ENCODE measurements at regions not wholly inside any gene's neighbourhood (a gene's known extent, or its start where the extent isn't known, plus 50 kb on each side); places are given as distances from the start of the nearest gene placed in this dataset.

DNA sequence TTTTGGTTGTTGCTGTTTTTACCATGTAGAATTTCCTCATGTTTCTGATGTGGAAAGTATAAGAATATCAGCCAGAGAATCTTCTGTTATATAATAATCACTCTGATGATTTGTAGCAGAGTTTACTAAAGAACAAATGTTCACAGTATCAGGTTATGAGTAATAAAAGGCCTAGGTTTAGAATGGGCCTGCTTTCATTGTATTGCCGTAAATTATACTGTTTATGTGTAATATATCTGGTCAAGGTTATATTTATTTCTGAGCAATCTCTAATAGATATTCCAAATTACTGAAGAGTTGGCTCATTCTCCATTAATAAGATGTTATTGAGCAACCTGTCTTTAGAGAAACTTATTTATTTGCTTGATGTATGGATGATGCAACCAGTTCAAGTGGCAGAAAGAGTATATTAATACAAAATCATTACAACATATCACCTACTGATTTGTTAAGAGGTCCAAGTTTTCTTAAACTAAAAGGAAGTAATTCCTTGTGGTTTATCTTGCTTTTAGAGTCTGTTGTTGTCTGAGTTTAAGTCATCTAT, 649.4 kb upstream of the CXADR start:
- Histone ChIP-seq H3K27ac (ENCODE audit: low read depth, low read length) (no peak overlapping the region), H3K79me1 (ENCODE audit: low read length) (no peaks in the 10 kb centered on the region), H3K9me3 (ENCODE audit: insufficient read depth, low read depth, low read length) (no peaks in the 10 kb centered on the region), H4K8ac (ENCODE audit: low read depth, low read length) (no peak overlapping the region), H2AK5ac (ENCODE audit: low read length) (no peak overlapping the region), H3K23ac (ENCODE audit: low read length) (no peak overlapping the region), H3K27me3 (ENCODE audit: insufficient read depth, low read length) (no peaks in the 10 kb centered on the region), H3K79me2 (ENCODE audit: control insufficient read depth, insufficient read depth, low read length, poor library complexity) (no peaks in the 10 kb centered on the region), H2BK120ac (ENCODE audit: insufficient read depth, low read length, poor library complexity) (no peak overlapping the region), H4K12ac (ENCODE audit: low read depth, low read length) (no peak overlapping the region), H3K4ac (ENCODE audit: low read depth, low read length) (no peak overlapping the region), H3K4me1 (ENCODE audit: control insufficient read depth in 1 of 2, insufficient read depth in 2 of 2, low read length in 2 of 2) (no peaks in the 10 kb centered on the region), H3K4me3 (ENCODE audit: low read depth, low read length) (no peak overlapping the region), H3K9ac (ENCODE audit: low read length) (no peak overlapping the region), H3K4me2 (ENCODE audit: low read length) (no peak overlapping the region), H4K91ac (ENCODE audit: low read depth, low read length) (no peak overlapping the region), H3K36me3 (ENCODE audit: control insufficient read depth in 1 of 2, insufficient read depth in 2 of 2, low read length in 2 of 2) (no peaks in the 10 kb centered on the region), H2BK5ac (ENCODE audit: low read depth, low read length, poor library complexity) (no peak overlapping the region), H2BK12ac (ENCODE audit: low read length) (no peak overlapping the region), H3K18ac (ENCODE audit: low read length) (no peak overlapping the region), H2AFZ (ENCODE audit: insufficient read depth, low read length, poor library complexity) (no peak overlapping the region), H3K14ac (ENCODE audit: low read length) (no peak overlapping the region)
- DNase-seq: no peak
- WGBS (ENCODE audit: extremely low coverage, insufficient coverage, insufficient read length): no CpG with 5 or more reads among the region's 1 CpG

DNA sequence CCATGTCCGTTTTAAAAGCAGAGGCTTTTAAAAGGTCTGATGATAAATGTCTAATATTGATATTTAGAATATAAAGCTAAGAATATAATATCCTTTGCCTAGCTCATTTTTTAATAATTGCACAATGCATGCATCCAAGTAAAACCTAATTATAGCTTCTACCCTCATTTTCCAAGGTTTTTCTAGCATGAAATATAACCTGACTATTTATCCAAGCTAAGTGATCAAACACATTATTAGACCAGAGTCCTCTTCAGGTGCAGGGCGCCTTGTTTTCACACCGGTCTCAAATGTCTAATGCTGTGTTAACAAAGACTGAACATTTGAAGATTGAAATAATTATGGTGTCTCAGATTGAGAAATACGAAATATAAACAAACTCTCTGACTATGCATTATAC, 648.9 kb upstream of the CXADR start:
- H3K14ac ChIP-seq (ENCODE audit: low read length): no peak overlapping the region
- DNase-seq: no peak
- no peak overlapping the region for H4K8ac ChIP-seq (ENCODE audit: low read depth, low read length)
- no peaks in the 10 kb centered on the region for H3K79me2 ChIP-seq (ENCODE audit: control insufficient read depth, insufficient read depth, low read length, poor library complexity)
- no peak overlapping the region for H2AK5ac ChIP-seq (ENCODE audit: low read length)
- no peak overlapping the region for H4K91ac ChIP-seq (ENCODE audit: low read depth, low read length)
- H3K27ac ChIP-seq (ENCODE audit: low read depth, low read length): no peak overlapping the region
- H2AFZ ChIP-seq (ENCODE audit: insufficient read depth, low read length, poor library complexity): no peak overlapping the region
- H3K18ac ChIP-seq (ENCODE audit: low read length): no peak overlapping the region
- no peak overlapping the region for H3K4me2 ChIP-seq (ENCODE audit: low read length)
- no peak overlapping the region for H2BK12ac ChIP-seq (ENCODE audit: low read length)
- H2BK5ac ChIP-seq (ENCODE audit: low read depth, low read length, poor library complexity): no peak overlapping the region
- H3K23ac ChIP-seq (ENCODE audit: low read length): no peak overlapping the region
- H3K9me3 ChIP-seq (ENCODE audit: insufficient read depth, low read depth, low read length): no peaks in the 10 kb centered on the region
- no peaks in the 10 kb centered on the region for H3K79me1 ChIP-seq (ENCODE audit: low read length)
- H3K27me3 ChIP-seq (ENCODE audit: insufficient read depth, low read length): no peaks in the 10 kb centered on the region
- H4K12ac ChIP-seq (ENCODE audit: low read depth, low read length): no peak overlapping the region
- H2BK120ac ChIP-seq (ENCODE audit: insufficient read depth, low read length, poor library complexity): no peak overlapping the region
- H3K36me3 ChIP-seq (ENCODE audit: control insufficient read depth in 1 of 2, insufficient read depth in 2 of 2, low read length in 2 of 2): no peaks in the 10 kb centered on the region
- H3K4me1 ChIP-seq (ENCODE audit: control insufficient read depth in 1 of 2, insufficient read depth in 2 of 2, low read length in 2 of 2): no peaks in the 10 kb centered on the region
- WGBS (ENCODE audit: extremely low coverage, insufficient coverage, insufficient read length): no CpG with 5 or more reads among the region's 4 CpGs
- H3K4ac ChIP-seq (ENCODE audit: low read depth, low read length): no peak overlapping the region
- H3K9ac ChIP-seq (ENCODE audit: low read length): no peak overlapping the region
- no peak overlapping the region for H3K4me3 ChIP-seq (ENCODE audit: low read depth, low read length)

DNA sequence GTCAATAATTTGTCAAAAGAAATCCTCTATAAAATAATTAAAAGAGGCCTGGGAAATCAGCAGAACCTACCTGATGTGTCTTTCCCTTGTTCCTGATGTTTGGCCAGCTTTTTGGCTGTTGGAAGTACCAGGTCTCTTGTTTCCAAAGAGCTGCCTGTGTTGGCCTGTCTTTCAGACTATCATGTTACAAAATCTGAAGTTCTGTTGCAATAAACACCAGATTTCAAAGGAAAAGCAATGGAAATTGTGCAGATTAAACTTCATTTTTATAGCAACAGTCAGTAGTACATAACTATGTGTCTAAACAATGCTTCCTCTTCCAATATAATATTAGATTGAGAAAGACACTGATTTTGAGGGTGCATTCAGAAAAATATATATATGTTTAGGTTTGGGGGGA, 647.2 kb upstream of the CXADR start:
- H3K9me3 ChIP-seq (ENCODE audit: insufficient read depth, low read depth, low read length): no peaks in the 10 kb centered on the region
- no peak overlapping the region for H3K23ac ChIP-seq (ENCODE audit: low read length)
- no peak overlapping the region for H3K4ac ChIP-seq (ENCODE audit: low read depth, low read length)
- no peak overlapping the region for H2BK120ac ChIP-seq (ENCODE audit: insufficient read depth, low read length, poor library complexity)
- H3K14ac ChIP-seq (ENCODE audit: low read length): no peak overlapping the region
- H3K79me2 ChIP-seq (ENCODE audit: control insufficient read depth, insufficient read depth, low read length, poor library complexity): no peaks in the 10 kb centered on the region
- H3K18ac ChIP-seq (ENCODE audit: low read length): no peak overlapping the region
- no peak overlapping the region for H4K12ac ChIP-seq (ENCODE audit: low read depth, low read length)
- H3K9ac ChIP-seq (ENCODE audit: low read length): no peak overlapping the region
- H4K91ac ChIP-seq (ENCODE audit: low read depth, low read length): no peak overlapping the region
- H2BK5ac ChIP-seq (ENCODE audit: low read depth, low read length, poor library complexity): no peak overlapping the region
- H3K4me3 ChIP-seq (ENCODE audit: low read depth, low read length): no peak overlapping the region
- no peak overlapping the region for H2AK5ac ChIP-seq (ENCODE audit: low read length)
- no peak overlapping the region for H4K8ac ChIP-seq (ENCODE audit: low read depth, low read length)
- no peaks in the 10 kb centered on the region for H3K79me1 ChIP-seq (ENCODE audit: low read length)
- no peak overlapping the region for H2AFZ ChIP-seq (ENCODE audit: insufficient read depth, low read length, poor library complexity)
- no peaks in the 10 kb centered on the region for H3K36me3 ChIP-seq (ENCODE audit: control insufficient read depth in 1 of 2, insufficient read depth in 2 of 2, low read length in 2 of 2)
- no peaks in the 10 kb centered on the region for H3K4me1 ChIP-seq (ENCODE audit: control insufficient read depth in 1 of 2, insufficient read depth in 2 of 2, low read length in 2 of 2)
- no peaks in the 10 kb centered on the region for H3K27me3 ChIP-seq (ENCODE audit: insufficient read depth, low read length)
- no peak for DNase-seq
- H2BK12ac ChIP-seq (ENCODE audit: low read length): no peak overlapping the region
- no peak overlapping the region for H3K27ac ChIP-seq (ENCODE audit: low read depth, low read length)
- H3K4me2 ChIP-seq (ENCODE audit: low read length): no peak overlapping the region

DNA sequence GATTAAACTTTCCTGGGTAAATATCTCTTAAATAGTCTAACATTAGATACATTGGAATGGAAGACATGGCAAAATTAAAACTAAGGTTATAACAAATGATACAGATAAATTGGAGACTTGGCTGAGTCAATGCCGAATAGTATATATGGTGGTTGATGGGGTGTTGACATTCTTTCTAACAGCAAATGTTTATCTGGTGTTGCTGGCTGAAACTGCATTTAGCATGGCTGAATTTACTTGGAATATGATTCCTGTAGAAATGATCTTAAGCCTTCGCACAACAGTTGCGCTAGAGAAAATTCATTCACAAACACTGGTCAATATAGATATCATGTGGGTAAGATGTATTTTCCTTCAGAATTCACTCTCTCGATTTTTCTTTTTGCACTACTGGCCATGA, 646.0 kb upstream of the CXADR start:
- no peak overlapping the region for H3K9ac ChIP-seq (ENCODE audit: low read length)
- H3K23ac ChIP-seq (ENCODE audit: low read length): no peak overlapping the region
- no peak for DNase-seq
- H3K27ac ChIP-seq (ENCODE audit: low read depth, low read length): no peak overlapping the region
- H3K18ac ChIP-seq (ENCODE audit: low read length): no peak overlapping the region
- H2BK5ac ChIP-seq (ENCODE audit: low read depth, low read length, poor library complexity): no peak overlapping the region
- no peak overlapping the region for H3K4me3 ChIP-seq (ENCODE audit: low read depth, low read length)
- no CpG with 5 or more reads among the region's 4 CpGs for WGBS (ENCODE audit: extremely low coverage, insufficient coverage, insufficient read length)
- H2BK120ac ChIP-seq (ENCODE audit: insufficient read depth, low read length, poor library complexity): no peak overlapping the region
- H2AFZ ChIP-seq (ENCODE audit: insufficient read depth, low read length, poor library complexity): no peak overlapping the region
- H3K14ac ChIP-seq (ENCODE audit: low read length): no peak overlapping the region
- H4K8ac ChIP-seq (ENCODE audit: low read depth, low read length): no peak overlapping the region
- no peak overlapping the region for H3K4me2 ChIP-seq (ENCODE audit: low read length)
- H3K79me2 ChIP-seq (ENCODE audit: control insufficient read depth, insufficient read depth, low read length, poor library complexity): no peaks in the 10 kb centered on the region
- H3K4ac ChIP-seq (ENCODE audit: low read depth, low read length): no peak overlapping the region
- no peaks in the 10 kb centered on the region for H3K36me3 ChIP-seq (ENCODE audit: control insufficient read depth in 1 of 2, insufficient read depth in 2 of 2, low read length in 2 of 2)
- H3K79me1 ChIP-seq (ENCODE audit: low read length): no peaks in the 10 kb centered on the region
- no peak overlapping the region for H2AK5ac ChIP-seq (ENCODE audit: low read length)
- H3K27me3 ChIP-seq (ENCODE audit: insufficient read depth, low read length): no peaks in the 10 kb centered on the region
- H4K91ac ChIP-seq (ENCODE audit: low read depth, low read length): no peak overlapping the region
- no peaks in the 10 kb centered on the region for H3K4me1 ChIP-seq (ENCODE audit: control insufficient read depth in 1 of 2, insufficient read depth in 2 of 2, low read length in 2 of 2)
- no peaks in the 10 kb centered on the region for H3K9me3 ChIP-seq (ENCODE audit: insufficient read depth, low read depth, low read length)
- H2BK12ac ChIP-seq (ENCODE audit: low read length): no peak overlapping the region
- no peak overlapping the region for H4K12ac ChIP-seq (ENCODE audit: low read depth, low read length)
